IMR-90 (cell line): ENCODE measurements at regions not wholly inside any gene's neighbourhood (a gene's known extent, or its start where the extent isn't known, plus 50 kb on each side); places are given as distances from the start of the nearest gene placed in this dataset.

Experiments
- ATAC-seq: fragments of 200-7000 bp; cut with Tn5 transposase; 2 replicates; pipeline ENCODE4 v1.9.1; 2020; ENCODE audit warnings: low read depth, mild to moderate bottlenecking, moderate library complexity
- BruUV-seq: library from RNA; stranded (reverse); fragments of 400-500 nt; replicated peaks from 2 replicates; lab custom pipeline; 2021; lab: Mats Ljungman, UMichigan
- CTCF ChIA-PET: fragments of 300-600 bp; formaldehyde crosslinking; extraction: SDS; loops from one replicate; lab custom pipeline; 2021; ENCODE audit warnings: antibody characterized with exemption; lab: Yijun Ruan, JAX
- POLR2A ChIA-PET: fragments of 300-600 bp; sonication (Branson Sonifier 250); formaldehyde crosslinking; loops from one replicate; lab custom pipeline; 2022; ENCODE audit warnings: antibody characterized with exemption; ENCODE audit not compliant: unreplicated experiment; lab: Charles Lee
- DNase-seq: peaks from one replicate; pipeline ENCODE4 v3.0.0; 2013
- H2AFZ ChIP-seq: replicated peaks from 2 replicates; pipeline ENCODE3; 2013; ENCODE audit warnings: low read length, mild to moderate bottlenecking; ENCODE audit not compliant: poor library complexity
- H2AK5ac ChIP-seq: 2 replicates; pipeline ENCODE4 v1.6.1; 2013; ENCODE audit warnings: low read depth, low read length, inconsistent platforms
- H2AK9ac ChIP-seq: replicated peaks from 2 replicates; pipeline ENCODE3; 2013; ENCODE audit warnings: mild to moderate bottlenecking, low read depth, low read length, moderate library complexity; ENCODE audit not compliant: poor library complexity
- H2BK120ac ChIP-seq: 2 replicates; pipeline ENCODE4 v1.6.1; 2013; ENCODE audit warnings: low read depth, low read length, inconsistent platforms
- H2BK15ac ChIP-seq: 3 replicates; pipeline ENCODE4 v1.6.1; 2013; ENCODE audit warnings: low read depth, low read length, inconsistent platforms
- H2BK20ac ChIP-seq: 2 replicates; pipeline ENCODE4 v1.6.1; 2013; ENCODE audit warnings: low read depth, mild to moderate bottlenecking, inconsistent platforms, low read length, moderate library complexity
- H2BK5ac ChIP-seq: 2 replicates; pipeline ENCODE4 v1.6.1; 2013; ENCODE audit warnings: mild to moderate bottlenecking, low read depth, low read length, inconsistent platforms; ENCODE audit not compliant: poor library complexity, severe bottlenecking
- H3K14ac ChIP-seq: replicated peaks from 2 replicates; pipeline ENCODE4 v1.6.1; 2013; ENCODE audit warnings: low read depth, low read length, inconsistent platforms
- H3K18ac ChIP-seq: 2 replicates; pipeline ENCODE4 v1.6.1; 2013; ENCODE audit warnings: low read depth, low read length, control low read depth
- H3K23ac ChIP-seq: 2 replicates; pipeline ENCODE4 v1.6.1; 2013; ENCODE audit warnings: low read depth, low read length, inconsistent platforms
- H3K27ac ChIP-seq: 2 replicates; pipeline ENCODE4 v1.5.1; 2013; ENCODE audit warnings: mild to moderate bottlenecking, control low read depth, low read length; ENCODE audit not compliant: insufficient read depth
- H3K27me3 ChIP-seq: 2 replicates; pipeline ENCODE4 v1.6.1; 2013; ENCODE audit warnings: low read length; ENCODE audit not compliant: control insufficient read depth, insufficient read depth
- H3K36me3 ChIP-seq: 2 replicates; pipeline ENCODE4 v1.6.1; 2013; ENCODE audit warnings: low read length, mixed read lengths; ENCODE audit not compliant: control insufficient read depth, insufficient read depth
- H3K4ac ChIP-seq: 2 replicates; pipeline ENCODE4 v1.6.1; 2013; ENCODE audit warnings: low read depth, low read length, inconsistent platforms
- H3K4me1 ChIP-seq: 2 replicates; pipeline ENCODE4 v1.6.1; 2013; ENCODE audit warnings: low read length, mixed read lengths; ENCODE audit not compliant: control insufficient read depth, insufficient read depth
- H3K4me2 ChIP-seq: 2 replicates; pipeline ENCODE4 v1.6.1; 2013; ENCODE audit warnings: low read depth, mild to moderate bottlenecking, control low read depth, low read length, moderate library complexity
- H3K4me3 ChIP-seq: 2 replicates; pipeline ENCODE4 v1.5.1; 2013; ENCODE audit warnings: low read depth, mild to moderate bottlenecking, control low read depth, low read length, moderate library complexity; ENCODE audit not compliant: insufficient read depth
- H3K56ac ChIP-seq: 2 replicates; pipeline ENCODE4 v1.6.1; 2013; ENCODE audit warnings: low read length, inconsistent platforms; ENCODE audit not compliant: insufficient read depth; ENCODE audit errors: extremely low read depth
- H3K79me1 ChIP-seq, 2 experiments: 2 replicates each; pipeline ENCODE4 v1.6.1; 2013; ENCODE audit warnings: low read length in 2 of 2, inconsistent platforms in 1 of 2, low read depth in 1 of 2
- H3K9ac ChIP-seq: 2 replicates; pipeline ENCODE4 v1.6.1; 2013; ENCODE audit warnings: low read depth, low read length, control low read depth
- H3K9me1 ChIP-seq: 2 replicates; pipeline ENCODE4 v1.6.1; 2013; ENCODE audit warnings: low read length, inconsistent platforms; ENCODE audit not compliant: insufficient read depth
- H3K9me3 ChIP-seq: 2 replicates; pipeline ENCODE4 v1.6.1; 2013; ENCODE audit warnings: low read length; ENCODE audit not compliant: control insufficient read depth, insufficient read depth
- H4K20me1 ChIP-seq: 2 replicates; pipeline ENCODE4 v1.6.1; 2013; ENCODE audit warnings: low read length, inconsistent platforms; ENCODE audit not compliant: insufficient read depth
- H4K5ac ChIP-seq: 2 replicates; pipeline ENCODE4 v1.6.1; 2013; ENCODE audit warnings: mild to moderate bottlenecking, low read depth, low read length, control low read depth
- H4K8ac ChIP-seq, 2 experiments: 2 replicates each; pipeline ENCODE4 v1.6.1; 2013; ENCODE audit warnings: low read depth in 2 of 2, low read length in 2 of 2, control low read depth in 1 of 2, inconsistent platforms in 1 of 2
- H4K91ac ChIP-seq: 2 replicates; pipeline ENCODE4 v1.6.1; 2013; ENCODE audit warnings: low read depth, low read length, inconsistent platforms; ENCODE audit not compliant: insufficient read depth
- RCOR1 ChIP-seq: IDR thresholded peaks from 2 replicates; pipeline ENCODE4 v1.6.1; 2012; ENCODE audit warnings: mild to moderate bottlenecking, low read length, improper control_type of control experiment; ENCODE audit not compliant: insufficient replicate concordance
- WGBS, 2 experiments: methylation state at CpG; one replicate each; pipeline versions ENCODE4 v1.1.5 to v1.1.7; 2013; ENCODE audit warnings: missing lambda C conversion rate in 2 of 2; ENCODE audit not compliant: insufficient read length in 1 of 2; ENCODE audit errors: extremely low coverage in 2 of 2; 5-methylcytosine and 5-hydroxymethylcytosine counted together
- dilution Hi-C: fragments of 300-500 bp; cut with HindIII; formaldehyde crosslinking; loops from one replicate; pipeline ENCODE4 v1.14.3; 2018; ENCODE audit warnings: low sequenced_read_pairs; ENCODE audit not compliant: unreplicated experiment
- in situ Hi-C: fragments of 300-500 bp; cut with MboI; formaldehyde crosslinking; loops from 3 replicates; pipeline ENCODE4 v1.14.3; 2019; ENCODE audit warnings: low sequenced_read_pairs, inconsistent platforms, mixed read lengths
- intact Hi-C: fragments of 100-400 bp; cut with micrococcal nuclease; formaldehyde crosslinking; loops from 2 replicates; pipeline ENCODE4 v1.10.0; 2022
- TF ChIP-seq, protein P1 (sequence below): conservative IDR thresholded peaks from 2 replicates; pipeline ENCODE4 v1.5.1; 2012; ENCODE audit warnings: mild to moderate bottlenecking, low read depth, low read length, improper control_type of control experiment

DNA sequence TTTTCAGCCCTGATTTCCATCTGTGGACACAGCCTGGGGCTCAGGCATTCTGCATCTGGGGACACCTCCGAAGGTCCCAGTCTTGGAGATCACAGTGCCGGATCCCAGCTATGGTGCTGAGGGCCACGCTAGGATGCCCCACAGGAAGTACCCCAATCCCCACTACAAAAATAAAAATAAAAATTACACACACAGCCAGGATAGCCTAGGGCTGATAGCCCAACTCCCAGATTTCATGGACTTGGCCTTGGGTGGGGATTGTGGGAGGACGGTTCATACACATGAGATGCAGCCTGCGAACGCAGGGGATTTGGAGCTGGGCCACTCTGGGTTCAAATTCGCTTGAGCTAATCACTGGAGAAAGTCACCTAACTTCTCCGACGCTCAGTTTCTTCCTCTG lies 237.7 kb downstream of the BUD13 start:
- Histone ChIP-seq H2AK9ac (no peak overlapping the region), H4K5ac (no peak overlapping the region), H3K9ac (no peak overlapping the region), H3K18ac (no peak overlapping the region), H2BK120ac (no peak overlapping the region), H3K4me2 (no peak overlapping the region), H3K9me1 (no peaks in the 10 kb centered on the region), H3K4ac (no peak overlapping the region), H2BK20ac (no peak overlapping the region), H3K36me3 (no peaks in the 10 kb centered on the region), H2AFZ (no peak overlapping the region), H3K14ac (no peak overlapping the region), H3K9me3 (no peaks in the 10 kb centered on the region), H3K23ac (no peak overlapping the region), H3K56ac (no peak overlapping the region), H2BK5ac (no peak overlapping the region), H2BK15ac (no peak overlapping the region), H2AK5ac (no peak overlapping the region), H4K91ac (no peak overlapping the region), H3K4me1 (no peaks in the 10 kb centered on the region), H3K27me3 (peaks cover 10% of the 10 kb centered on the region), H3K79me1 (no peaks in the 10 kb centered on the region), H4K20me1 (no peaks in the 10 kb centered on the region; the same call in 1 of the 2 replicates), H4K8ac (no peak overlapping the region), H3K4me3 (no peak overlapping the region), H3K27ac (no peak overlapping the region)
- in situ Hi-C loops (no loop called here), dilution Hi-C loops (no loop called here), intact Hi-C loops (no loop called here)
- DNase-seq = no peak
- no peak for ATAC-seq
- WGBS, 2 experiments = 40% methylated on average over 1 of the region's 9 CpGs; no CpG with 5 or more reads in 1 of the 2 experiments
- POLR2A ChIA-PET = no interaction called here
- CTCF ChIA-PET = no interaction called here
- TF ChIP-seq, protein P1, sequence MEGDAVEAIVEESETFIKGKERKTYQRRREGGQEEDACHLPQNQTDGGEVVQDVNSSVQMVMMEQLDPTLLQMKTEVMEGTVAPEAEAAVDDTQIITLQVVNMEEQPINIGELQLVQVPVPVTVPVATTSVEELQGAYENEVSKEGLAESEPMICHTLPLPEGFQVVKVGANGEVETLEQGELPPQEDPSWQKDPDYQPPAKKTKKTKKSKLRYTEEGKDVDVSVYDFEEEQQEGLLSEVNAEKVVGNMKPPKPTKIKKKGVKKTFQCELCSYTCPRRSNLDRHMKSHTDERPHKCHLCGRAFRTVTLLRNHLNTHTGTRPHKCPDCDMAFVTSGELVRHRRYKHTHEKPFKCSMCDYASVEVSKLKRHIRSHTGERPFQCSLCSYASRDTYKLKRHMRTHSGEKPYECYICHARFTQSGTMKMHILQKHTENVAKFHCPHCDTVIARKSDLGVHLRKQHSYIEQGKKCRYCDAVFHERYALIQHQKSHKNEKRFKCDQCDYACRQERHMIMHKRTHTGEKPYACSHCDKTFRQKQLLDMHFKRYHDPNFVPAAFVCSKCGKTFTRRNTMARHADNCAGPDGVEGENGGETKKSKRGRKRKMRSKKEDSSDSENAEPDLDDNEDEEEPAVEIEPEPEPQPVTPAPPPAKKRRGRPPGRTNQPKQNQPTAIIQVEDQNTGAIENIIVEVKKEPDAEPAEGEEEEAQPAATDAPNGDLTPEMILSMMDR = no peak
- TF ChIP-seq RCOR1 = no peak
- BruUV-seq = no TSS peak
